ENCODE measurements at regions not wholly inside any gene's neighbourhood (a gene's known extent, or its start where the extent isn't known, plus 50 kb on each side); places are given as distances from the start of the nearest gene placed in this dataset.

- TF ChIP-seq ZNF462 (CRISPR knock-in tag; IDR thresholded peaks at IDR 0.05): no peak
- TF ChIP-seq JUNB (IDR thresholded peaks at IDR 0.05; ENCODE audit: unreplicated experiment): no peak
- TF ChIP-seq STAT1 (IDR thresholded peaks at IDR 0.05; ENCODE audit: unreplicated experiment): no peak
- no peak for TF ChIP-seq REST (IDR thresholded peaks at IDR 0.05; ENCODE audit: unreplicated experiment)
- no peak for TF ChIP-seq POLR2AphosphoS5 (IDR thresholded peaks at IDR 0.05; ENCODE audit: low read depth)
- TF ChIP-seq EZH2phosphoT487 (IDR thresholded peaks at IDR 0.05; ENCODE audit: unreplicated experiment): no peak
These were observed 100.8 kb upstream of the DNAH14 start (continued) for GRCh38 chr1:224828691-224829090.

DNA sequence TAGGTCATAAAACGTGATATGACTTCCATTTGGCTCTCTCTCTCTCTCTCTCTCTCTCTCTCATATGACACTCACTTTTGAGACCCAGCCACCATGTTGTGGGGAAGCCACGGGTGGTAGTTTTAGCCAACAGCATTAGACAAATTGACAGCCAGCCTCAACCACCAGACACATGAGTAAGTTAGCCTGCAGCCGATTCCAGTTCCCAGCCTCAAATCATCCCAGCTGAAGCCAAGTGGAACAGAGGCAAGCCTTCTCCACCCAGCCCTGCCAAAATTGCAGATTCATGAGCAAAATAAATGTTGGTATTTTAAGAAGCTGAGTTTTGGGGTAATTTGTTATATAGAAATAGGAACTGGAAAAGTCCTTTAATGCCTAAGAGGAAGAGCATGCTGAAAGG, 98.0 kb upstream of the DNAH14 start:
- Histone ChIP-seq H4K20me1 (replicated peaks; ENCODE audit: insufficient read depth) (no peaks in the 10 kb centered on the region), H3K27ac (ENCODE audit: low read depth) (no peak overlapping the region), H2AFZ (no peak overlapping the region), H3K9me2 (ENCODE audit: insufficient read depth) (peaks cover 22% of the 10 kb centered on the region), H3K4me3 (no peak overlapping the region), H3K79me2 (replicated peaks; ENCODE audit: insufficient read depth) (no peaks in the 10 kb centered on the region), H3K4me2 (no peak overlapping the region), H3K36me3 (ENCODE audit: insufficient read depth) (no peaks in the 10 kb centered on the region), H3F3A (replicated peaks; ENCODE audit: low read depth) (no peaks in the 10 kb centered on the region), H3K4me1 (ENCODE audit: insufficient read depth) (no peaks in the 10 kb centered on the region), H3K27me3 (ENCODE audit: insufficient read depth) (no peaks in the 10 kb centered on the region)
- no peaks in the 10 kb centered on the region for H3K4me1 Mint-ChIP-seq
- peaks cover 9% of the 10 kb centered on the region; the same call in 2 of the 3 replicates for H3K9me3 Mint-ChIP-seq
- DNase-seq (ENCODE audit: low spot score) (no peak), ATAC-seq (no peak)
- H3K27ac Mint-ChIP-seq: no peak overlapping the region
- peaks cover 7% of the 10 kb centered on the region; the same call in 2 of the 3 replicates for H3K36me3 Mint-ChIP-seq (ENCODE audit: low read depth)
- no peak overlapping the region for H3K4me3 Mint-ChIP-seq
- no peaks in the 10 kb centered on the region for H3K27me3 Mint-ChIP-seq (ENCODE audit: insufficient read depth, low read depth, poor library complexity)
- TF ChIP-seq, protein P1, sequence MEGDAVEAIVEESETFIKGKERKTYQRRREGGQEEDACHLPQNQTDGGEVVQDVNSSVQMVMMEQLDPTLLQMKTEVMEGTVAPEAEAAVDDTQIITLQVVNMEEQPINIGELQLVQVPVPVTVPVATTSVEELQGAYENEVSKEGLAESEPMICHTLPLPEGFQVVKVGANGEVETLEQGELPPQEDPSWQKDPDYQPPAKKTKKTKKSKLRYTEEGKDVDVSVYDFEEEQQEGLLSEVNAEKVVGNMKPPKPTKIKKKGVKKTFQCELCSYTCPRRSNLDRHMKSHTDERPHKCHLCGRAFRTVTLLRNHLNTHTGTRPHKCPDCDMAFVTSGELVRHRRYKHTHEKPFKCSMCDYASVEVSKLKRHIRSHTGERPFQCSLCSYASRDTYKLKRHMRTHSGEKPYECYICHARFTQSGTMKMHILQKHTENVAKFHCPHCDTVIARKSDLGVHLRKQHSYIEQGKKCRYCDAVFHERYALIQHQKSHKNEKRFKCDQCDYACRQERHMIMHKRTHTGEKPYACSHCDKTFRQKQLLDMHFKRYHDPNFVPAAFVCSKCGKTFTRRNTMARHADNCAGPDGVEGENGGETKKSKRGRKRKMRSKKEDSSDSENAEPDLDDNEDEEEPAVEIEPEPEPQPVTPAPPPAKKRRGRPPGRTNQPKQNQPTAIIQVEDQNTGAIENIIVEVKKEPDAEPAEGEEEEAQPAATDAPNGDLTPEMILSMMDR (conservative IDR thresholded peaks at IDR 0.05; ENCODE audit: low read depth in 2 of 2): no peak
- TF ChIP-seq NANOG (IDR thresholded peaks at IDR 0.05; ENCODE audit: borderline replicate concordance): no peak
